Heart left ventricle (tissue), 16 donors: ENCODE measurements at regions not wholly inside any gene's neighbourhood (a gene's known extent, or its start where the extent isn't known, plus 50 kb on each side); places are given as distances from the start of the nearest gene placed in this dataset.

Experiments
- ATAC-seq, 4 donors: fragments of 200-7000 bp; cut with Tn5 transposase; one replicate each; pipeline ENCODE4 v1.9.1; 2020 to 2022; ENCODE audit warnings: moderate library complexity in 4 of 4, mild to moderate bottlenecking in 3 of 4, moderate number of reproducible peaks in 1 of 4
- DNase-seq, 5 donors: peaks; one replicate each; pipeline ENCODE4 v3.0.0-alpha.2; 2020
- H3K27ac ChIP-seq, 12 donors: fragments of 200-600 bp; sonication (generic) in 4 of 12; one replicate each; pipeline versions ENCODE4 v1.5.0 to v1.8.0; 2016 to 2022; ENCODE audit warnings: mild to moderate bottlenecking in 2 of 12
- H3K27me3 ChIP-seq, 9 donors: fragments of 200-600 bp; sonication (generic) in 2 of 9; one replicate each; pipeline versions ENCODE4 v1.5.1 to v1.8.0; 2016 to 2022; ENCODE audit warnings: mild to moderate bottlenecking in 3 of 9
- H3K36me3 ChIP-seq, 9 donors: fragments of 200-600 bp; sonication (generic) in 2 of 9; one replicate each; pipeline versions ENCODE4 v1.5.0 to v1.8.0; 2018 to 2022; ENCODE audit warnings: mild to moderate bottlenecking in 2 of 9
- H3K4me1 ChIP-seq, 12 donors: fragments of 200-600 bp; sonication (generic) in 4 of 12; one replicate each; pipeline versions ENCODE4 v1.5.0 to v1.8.0; 2016 to 2022; ENCODE audit warnings: mild to moderate bottlenecking in 3 of 12
- H3K4me3 ChIP-seq, 12 donors: fragments of 200-600 bp; sonication (generic) in 4 of 12; one replicate each; pipeline versions ENCODE4 v1.5.0 to v1.8.0; 2017 to 2022; ENCODE audit warnings: mild to moderate bottlenecking in 9 of 12, moderate library complexity in 4 of 12
- H3K9me3 ChIP-seq, 12 donors: fragments of 200-600 bp; sonication (generic) in 4 of 12; one replicate each; pipeline versions ENCODE4 v1.5.0 to v1.8.0; 2016 to 2022; ENCODE audit warnings: mild to moderate bottlenecking in 1 of 12
- CTCF ChIP-seq, 12 donors: fragments of 200-600 bp; sonication (generic) in 4 of 12; IDR thresholded peaks; one replicate each; pipeline versions ENCODE4 v1.5.0 to v1.8.0; 2018 to 2022; ENCODE audit warnings: antibody characterized with exemption in 12 of 12, mild to moderate bottlenecking in 5 of 12
- POLR2A ChIP-seq, 2 donors: fragments of 450-650 bp; IDR thresholded peaks; one replicate each; pipeline ENCODE4 v1.6.1; 2017; ENCODE audit warnings: antibody characterized with exemption in 2 of 2, mild to moderate bottlenecking in 2 of 2, moderate library complexity in 2 of 2
- WGBS, 4 donors: extraction: QIAGEN DNeasy Blood & Tissue Kit in 2 of 4; methylation state at CpG; one replicate each; pipeline versions ENCODE4 v1.1.5 to v1.1.7; 2013 to 2018; 5-methylcytosine and 5-hydroxymethylcytosine counted together
- intact Hi-C, 10 donors: fragments of 100-400 bp; cut with DNase I; formaldehyde crosslinking; loops; one replicate each; pipeline versions ENCODE4 v1.11.1 to v1.14.2; 2022
- donor health status: ischemic (EF 13 %, LVEDD 7.1; RV severe dilation, severe dysfunction).
- donor health status: healthy with polysubstance abuse.
- donor health status: DM: no; HTN: yes; CAD: no.
- donor health status: DM: no; HTN: no; CAD: no.
- donor health status: ischemic (EF 25% LVEDD 6.9; RV normal size, moderate dysfunction).
- donor health status: ischemic (EF 25% LVEDD 5.7; RV mildly dilated, moderate dysfunction).
- donor health status: healthy.
- donor health status: DM: yes; HTN: yes; CAD: no.
- donor health status: ischemic (EF 35%, LVEDD 5.7; RV mildly dilated, moderate dysfunction).
- donor health status: nonischemic (EF 11% LVEDD 7.7; RV severe dilation, severe dysfunction).
- donor health status: DM: yes; HTN: yes; CAD: no.
- donor health status: PGD.
- donor health status: ischemic (EF 29% LVEDD 5.4; RV normal size, mild dysfunction).
- donor health status: nonischemic (EF 23%, LVEDD 6.1; RV moderate dilation, normal function).

GRCh38 chr11:130547761-130548490 lies 99.5 kb downstream of the ADAMTS15 start:
- ATAC-seq: no peak
- WGBS, 4 donors: 77 to 95% (median 92%) methylated on average over 7 of the region's 7 CpGs

GRCh38 chr11:130548491-130548833 lies 100.0 kb downstream of the ADAMTS15 start:
- Histone ChIP-seq H3K4me3 (no peak overlapping the region), H3K27ac (no peak overlapping the region), H3K4me1 (peaks cover 0 to 5% (median 0%) of the 10 kb centered on the region in 12 donors), H3K9me3 (no peaks in the 10 kb centered on the region), H3K36me3 (no peaks in the 10 kb centered on the region), H3K27me3 (no peaks in the 10 kb centered on the region)
- no peak for ATAC-seq
- intact Hi-C loops: no loop called here
- WGBS, 4 donors: 86 to 96% (median 94%) methylated on average over 1 of the region's 1 CpG
- no peak for DNase-seq
- TF ChIP-seq CTCF (IDR thresholded peaks at IDR 0.05): no peak
- no peak for TF ChIP-seq POLR2A (IDR thresholded peaks at IDR 0.05)

More at GRCh38 chr11:130547761-130548490, 99.5 kb downstream of the ADAMTS15 start:
- no peaks in the 10 kb centered on the region for H3K9me3 ChIP-seq
- H3K27ac ChIP-seq: no peak overlapping the region
- intact Hi-C loops: no loop called here
- no peaks in the 10 kb centered on the region for H3K36me3 ChIP-seq
- no peak for DNase-seq
- H3K4me1 ChIP-seq: peaks cover 0 to 3% (median 0%) of the 10 kb centered on the region in 12 donors
- no peak overlapping the region for H3K4me3 ChIP-seq
- no peaks in the 10 kb centered on the region for H3K27me3 ChIP-seq
- TF ChIP-seq POLR2A (IDR thresholded peaks at IDR 0.05): no peak

- no peak for ATAC-seq
These were observed 101.1 kb downstream of the ADAMTS15 start for GRCh38 chr11:130549393-130549999.

GRCh38 chr11:130550150-130550549 lies 101.7 kb downstream of the ADAMTS15 start:
- no peaks in the 10 kb centered on the region for H3K27me3 ChIP-seq
- H3K27ac ChIP-seq: no peak overlapping the region
- no peak overlapping the region for H3K4me3 ChIP-seq
- intact Hi-C loops: no loop called here
- no peaks in the 10 kb centered on the region for H3K9me3 ChIP-seq
- ATAC-seq (no peak), DNase-seq (no peak)
- TF ChIP-seq POLR2A (IDR thresholded peaks at IDR 0.05): no peak
- WGBS, 4 donors: 94 to 100% (median 98%) methylated on average over 3 of the region's 3 CpGs
- peaks cover 0 to 10% (median under 1%) of the 10 kb centered on the region in 12 donors for H3K4me1 ChIP-seq
- H3K36me3 ChIP-seq: no peaks in the 10 kb centered on the region

More at GRCh38 chr11:130549393-130549999, 101.1 kb downstream of the ADAMTS15 start:
- H3K36me3 ChIP-seq: no peaks in the 10 kb centered on the region
- WGBS, 4 donors: 84 to 95% (median 85%) methylated on average over 4 of the region's 4 CpGs
- H3K9me3 ChIP-seq: no peaks in the 10 kb centered on the region
- no peak for DNase-seq
- H3K27ac ChIP-seq: no peak overlapping the region
- intact Hi-C loops: no loop called here
- H3K27me3 ChIP-seq: no peaks in the 10 kb centered on the region
- TF ChIP-seq CTCF (IDR thresholded peaks at IDR 0.05) (no peak), POLR2A (IDR thresholded peaks at IDR 0.05) (no peak)
- no peak overlapping the region for H3K4me3 ChIP-seq
- peaks cover 0 to 8% (median 0%) of the 10 kb centered on the region in 12 donors for H3K4me1 ChIP-seq

- H3K27me3 ChIP-seq: no peaks in the 10 kb centered on the region
- peaks cover 0 to 18% (median 5%) of the 10 kb centered on the region in 12 donors for H3K4me1 ChIP-seq
- H3K9me3 ChIP-seq: no peaks in the 10 kb centered on the region
- intact Hi-C loops: no loop called here
- TF ChIP-seq CTCF (IDR thresholded peaks at IDR 0.05): no peak
- no peak for TF ChIP-seq POLR2A (IDR thresholded peaks at IDR 0.05)
- 60 to 69% (median 62%) methylated on average over 4 of the region's 4 CpGs for WGBS, 4 donors
- no peak for DNase-seq
- no peak overlapping the region for H3K4me3 ChIP-seq
- H3K36me3 ChIP-seq: no peaks in the 10 kb centered on the region
- H3K27ac ChIP-seq: no peak overlapping the region
- no peak for ATAC-seq
These were observed 102.5 kb downstream of the ADAMTS15 start for GRCh38 chr11:130550984-130551383.
